HG03460 (cell line): ENCODE measurements at regions not wholly inside any gene's neighbourhood (a gene's known extent, or its start where the extent isn't known, plus 50 kb on each side); places are given as distances from the start of the nearest gene placed in this dataset.
"Not testable (repeated sequence)": the region's sequence is repeated elsewhere in the genome, so short reads cannot be mapped to it uniquely, and the experiment has no call there.

Experiments
- ATAC-seq: cut with Tn5 transposase; IDR thresholded peaks from one replicate; pipeline ENCODE4 v1.9.1; 2021; ENCODE audit not compliant: unreplicated experiment

DNA sequence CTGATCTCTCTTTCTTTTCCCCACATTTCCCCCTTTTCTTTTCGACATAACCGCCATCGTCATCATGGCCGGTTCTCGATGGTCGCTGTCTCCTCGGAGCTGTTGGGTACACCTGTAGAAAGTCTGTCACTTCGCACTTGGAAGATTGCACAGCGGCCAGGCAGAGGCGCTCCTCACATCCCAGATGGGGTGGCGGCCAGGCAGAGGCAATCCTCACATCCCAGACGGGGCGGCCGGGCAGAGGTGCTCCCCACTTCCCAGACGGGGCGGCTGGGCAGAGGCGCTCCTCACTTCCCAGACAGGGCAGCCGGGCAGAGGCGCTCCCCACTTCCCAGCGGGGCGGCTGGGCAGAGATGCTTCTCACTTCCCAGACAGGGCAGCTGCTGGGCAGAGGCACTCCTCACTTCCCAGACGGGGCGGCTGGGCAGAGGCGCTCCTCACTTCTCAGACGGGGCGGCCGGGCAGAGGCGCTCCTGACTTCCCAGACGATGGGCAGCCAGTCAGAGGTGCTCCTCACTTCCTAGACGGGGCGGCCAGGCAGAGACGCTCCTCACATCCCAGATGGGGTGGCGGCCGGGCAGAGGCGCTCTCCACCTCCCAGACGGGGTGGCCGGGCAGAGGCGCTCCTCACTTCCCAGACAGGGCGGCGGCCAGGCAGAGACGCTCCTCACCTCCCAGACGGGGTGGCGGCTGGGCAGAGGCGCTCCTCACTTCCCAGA, 110.7 kb downstream of the C5orf15 start:
- not testable (repeated sequence) for ATAC-seq

DNA sequence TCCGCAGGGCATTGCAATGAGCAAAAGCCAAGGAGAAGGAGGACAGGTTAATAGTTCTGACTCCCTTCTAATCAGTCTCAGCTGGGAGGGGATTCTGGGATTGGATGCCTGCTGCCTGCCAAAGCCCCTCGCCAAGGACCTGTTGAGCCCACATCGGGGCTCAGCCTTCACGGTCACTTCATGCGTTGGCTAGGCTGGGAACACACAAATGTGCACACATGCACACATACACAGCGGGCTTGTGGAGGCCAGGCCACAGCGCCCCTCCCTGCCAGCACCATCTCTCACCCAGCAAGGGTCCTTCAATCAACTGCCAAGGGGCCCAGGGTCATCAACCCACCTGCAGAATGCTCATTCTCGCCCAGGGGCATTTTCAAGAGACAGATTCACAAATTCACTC, 113.9 kb downstream of the C5orf15 start:
- no peak for ATAC-seq

DNA sequence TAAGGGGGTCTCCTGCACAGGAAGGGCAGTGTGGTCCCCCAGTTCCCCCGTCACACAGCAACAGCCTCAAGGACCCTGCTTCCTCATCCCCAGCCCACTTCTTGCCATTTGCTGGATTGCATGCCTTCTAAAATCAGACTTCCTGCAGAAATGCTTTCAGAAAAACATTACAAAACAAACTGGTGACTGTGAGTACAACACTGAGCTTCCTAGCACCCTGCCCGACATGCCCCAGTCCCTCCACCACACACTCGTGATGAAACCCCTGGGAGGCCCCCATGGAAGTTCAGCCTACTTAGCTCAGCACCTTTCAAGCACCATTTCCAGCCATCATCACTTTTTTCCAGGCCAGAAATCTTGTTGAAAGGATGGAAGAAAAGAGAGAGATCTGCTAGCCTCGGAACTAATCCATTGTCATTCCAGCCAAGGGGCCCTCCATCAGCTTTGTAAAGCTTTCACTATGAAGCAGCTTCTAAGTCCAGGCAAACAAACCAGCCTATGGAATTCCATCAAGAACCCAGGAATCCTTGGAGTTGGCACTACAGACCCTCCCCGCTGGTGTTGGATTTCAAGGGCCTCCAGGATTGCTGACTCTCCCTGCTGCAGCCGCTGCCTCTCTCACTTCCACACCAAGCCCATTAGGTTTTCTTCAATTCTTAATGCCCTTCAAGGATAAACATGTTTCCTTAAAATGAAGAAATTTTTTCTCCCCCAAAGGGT, 114.6 kb downstream of the C5orf15 start:
- ATAC-seq, result no peak

DNA sequence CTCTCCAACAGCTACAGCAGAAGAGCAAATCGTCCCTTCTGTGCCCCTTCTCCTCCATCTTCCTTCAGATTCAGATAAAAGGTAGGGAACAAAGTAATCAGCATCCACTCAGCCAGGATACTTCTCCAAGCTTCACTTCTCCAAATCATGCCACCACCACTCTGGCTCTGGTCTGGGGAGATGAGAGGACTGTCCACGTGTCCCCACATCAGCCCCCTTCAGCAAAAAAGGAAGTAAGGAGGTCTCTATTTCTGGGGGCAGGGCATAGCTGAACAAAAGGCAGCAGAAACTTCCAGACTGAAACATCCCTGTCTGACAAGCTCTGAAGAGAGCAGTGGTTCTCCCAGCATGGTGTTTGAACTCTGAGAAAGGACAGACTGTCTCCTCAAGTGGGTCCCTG, 116.9 kb downstream of the C5orf15 start:
- no peak for ATAC-seq

DNA sequence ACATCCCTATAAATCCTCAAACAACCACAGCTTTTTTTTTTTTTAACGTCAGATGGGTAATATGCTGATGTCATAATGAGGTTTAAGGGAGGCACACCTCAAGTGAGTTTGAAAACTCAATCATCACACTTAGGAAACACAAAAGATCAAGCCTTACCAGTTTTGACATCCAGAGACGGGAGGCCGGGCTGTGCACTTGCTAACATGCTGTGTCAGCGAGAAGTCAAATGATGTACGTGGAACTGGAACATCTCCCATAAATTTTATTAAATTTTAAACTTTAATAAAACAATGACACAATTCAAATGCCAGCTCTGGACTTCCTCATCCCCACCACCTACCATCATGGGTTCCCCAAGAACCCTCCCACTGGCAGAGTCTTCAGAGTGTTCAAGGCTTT, 117.6 kb downstream of the C5orf15 start:
- ATAC-seq, result no peak

DNA sequence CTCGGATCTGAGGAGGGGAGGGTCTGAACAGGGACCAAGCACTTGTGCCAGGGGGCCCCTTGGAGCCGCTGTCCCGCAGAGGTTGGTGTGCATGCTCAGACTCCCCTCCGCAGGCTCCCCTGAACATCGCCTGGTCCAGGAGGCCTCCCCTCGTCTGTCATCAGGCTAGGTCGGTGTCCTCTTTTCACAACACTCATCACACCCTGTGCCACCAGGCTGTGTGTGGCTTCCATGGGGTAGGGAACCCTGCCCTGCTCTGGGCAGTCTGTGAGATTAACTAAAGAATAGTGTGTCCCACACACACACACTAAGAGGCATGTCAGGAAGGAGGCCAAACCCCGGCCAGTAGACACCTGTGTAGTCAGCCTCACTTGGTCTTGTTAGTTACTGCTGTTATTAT, 119.3 kb downstream of the C5orf15 start:
- ATAC-seq, result no peak

DNA sequence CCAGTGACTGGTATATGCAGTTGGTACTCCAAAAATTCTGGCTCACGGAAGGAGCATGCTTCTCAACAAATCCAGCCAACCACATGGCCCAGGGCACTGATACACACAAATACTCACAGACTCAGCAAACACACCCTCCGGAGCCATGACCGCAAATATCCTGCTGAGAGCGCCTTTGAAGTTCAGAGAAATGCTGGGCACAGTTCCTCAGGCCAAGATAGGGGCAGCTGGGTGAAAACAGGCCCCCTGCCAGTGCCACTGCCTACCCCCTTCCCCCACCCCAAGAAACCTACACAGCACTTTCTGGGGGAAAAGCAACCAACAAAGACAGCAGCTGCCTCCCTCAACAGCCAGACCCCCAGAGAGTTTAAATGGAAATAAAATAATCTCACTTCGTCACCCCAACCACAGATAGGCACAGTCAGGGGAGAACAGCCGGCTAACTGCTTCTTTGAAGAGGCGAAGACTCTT, 120.0 kb downstream of the C5orf15 start:
- no peak for ATAC-seq

DNA sequence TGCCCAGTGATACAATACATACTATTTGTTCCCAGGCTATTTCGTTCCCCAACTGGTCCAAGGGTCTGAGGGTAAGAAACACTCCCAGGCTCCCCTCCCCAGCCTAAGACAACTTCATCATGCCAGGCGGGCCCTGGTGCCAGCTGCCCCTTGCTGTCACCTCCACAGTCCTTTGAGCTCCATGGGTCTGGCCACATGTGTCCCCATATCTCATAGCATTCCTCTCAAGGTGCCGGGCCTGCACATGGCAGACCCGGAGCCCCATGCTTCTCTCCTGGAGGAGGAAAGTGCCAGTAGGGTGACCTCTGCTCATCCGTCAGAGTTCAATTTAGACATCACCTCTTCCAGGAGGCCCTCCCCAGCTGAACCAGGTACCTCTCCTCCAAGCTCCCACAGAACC, 120.5 kb downstream of the C5orf15 start:
- ATAC-seq, result no peak

DNA sequence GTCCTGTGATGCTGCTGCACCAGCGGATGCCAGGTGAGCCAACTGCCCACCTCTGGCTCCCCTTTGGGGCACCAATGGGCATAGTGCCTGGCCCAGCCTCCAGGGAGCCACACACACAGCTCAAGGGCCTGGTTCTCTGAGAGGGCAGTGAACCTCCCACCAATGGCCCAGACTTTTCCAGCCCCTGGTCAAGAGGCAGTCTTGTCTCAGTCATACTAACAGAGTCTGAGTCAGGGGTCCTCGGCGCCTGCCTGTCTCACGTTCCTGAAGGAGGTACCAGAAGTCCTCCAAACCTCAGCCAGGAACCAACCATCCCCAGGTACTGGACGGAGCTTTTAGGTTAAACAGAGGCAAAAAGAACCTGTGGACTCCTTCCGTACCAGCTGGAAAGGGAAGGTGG, 121.1 kb downstream of the C5orf15 start:
- ATAC-seq, result no peak

DNA sequence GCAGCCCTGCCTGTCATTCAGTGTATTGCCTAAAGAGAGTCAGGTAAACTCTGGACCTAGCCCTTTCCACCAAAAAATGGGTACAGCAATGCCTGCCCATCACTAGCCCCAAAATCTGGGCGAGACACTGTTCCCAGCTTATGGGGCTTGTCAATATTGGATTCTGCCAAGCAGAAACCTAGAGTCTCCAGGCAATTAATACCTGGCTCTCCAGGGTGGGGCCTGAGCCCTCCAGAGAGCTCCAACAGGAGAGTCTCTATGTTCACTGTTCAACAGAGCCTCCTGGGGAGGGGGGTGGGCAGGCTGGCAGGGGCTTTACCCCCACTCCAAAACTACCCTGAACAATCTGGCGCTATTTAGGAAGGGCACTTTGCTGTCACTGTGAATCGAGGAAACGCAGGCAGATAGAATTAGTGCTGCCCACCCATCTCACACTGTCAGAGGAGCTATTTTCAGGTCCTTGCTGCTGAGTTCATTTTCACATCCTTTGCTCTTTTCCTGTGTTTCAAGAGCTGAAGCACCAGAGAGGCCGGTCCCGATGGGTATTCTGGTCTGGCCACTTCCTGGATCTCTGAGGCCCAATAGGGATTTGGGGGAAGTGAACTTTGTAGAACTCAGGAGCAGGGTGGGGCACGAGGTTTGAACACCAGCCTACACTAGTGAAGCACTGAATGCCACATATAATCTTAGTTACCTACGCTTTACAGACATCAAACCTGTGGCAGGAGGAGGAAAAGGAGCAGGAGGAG, 121.8 kb downstream of the C5orf15 start:
- no peak for ATAC-seq

DNA sequence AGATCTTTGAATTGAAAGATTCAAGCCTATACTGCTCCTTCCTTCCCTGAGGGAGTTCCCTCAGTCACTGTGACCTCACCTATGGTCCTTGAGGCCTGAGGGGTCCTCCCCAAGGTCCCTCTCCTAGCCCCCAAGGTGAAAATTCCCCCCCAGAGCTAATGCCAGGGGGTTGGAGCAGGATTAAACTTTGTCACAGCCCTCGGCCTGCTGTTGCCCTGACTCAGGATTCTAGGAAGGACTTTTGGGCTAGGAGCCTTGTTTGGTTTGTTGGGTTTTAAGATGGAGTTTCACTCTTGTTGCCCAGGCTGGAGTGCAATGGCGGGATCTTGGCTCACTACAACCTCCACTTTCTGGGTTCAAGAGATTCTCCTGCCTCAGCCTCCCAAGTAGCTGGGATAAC, 123.2 kb downstream of the C5orf15 start:
- ATAC-seq, result no peak

DNA sequence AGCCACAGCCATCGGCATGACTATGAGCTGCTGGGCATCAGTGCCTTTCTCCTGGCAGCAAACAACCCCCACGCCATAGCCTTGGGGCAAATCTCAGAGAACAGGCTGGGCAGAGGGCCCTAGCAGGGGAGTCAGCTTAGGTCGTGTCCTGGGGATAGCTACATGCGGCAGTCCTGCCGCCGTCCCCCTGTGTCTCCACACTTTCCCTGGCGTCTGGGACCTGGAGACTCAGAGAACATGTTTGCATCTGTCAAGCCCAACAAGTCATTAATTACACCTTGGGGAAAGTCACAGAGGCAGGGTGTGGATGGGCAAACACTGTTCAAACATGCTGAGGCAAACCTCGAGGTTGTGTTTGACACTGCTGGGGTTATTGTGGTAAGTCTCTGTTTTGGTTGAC, 123.6 kb downstream of the C5orf15 start:
- no peak for ATAC-seq

DNA sequence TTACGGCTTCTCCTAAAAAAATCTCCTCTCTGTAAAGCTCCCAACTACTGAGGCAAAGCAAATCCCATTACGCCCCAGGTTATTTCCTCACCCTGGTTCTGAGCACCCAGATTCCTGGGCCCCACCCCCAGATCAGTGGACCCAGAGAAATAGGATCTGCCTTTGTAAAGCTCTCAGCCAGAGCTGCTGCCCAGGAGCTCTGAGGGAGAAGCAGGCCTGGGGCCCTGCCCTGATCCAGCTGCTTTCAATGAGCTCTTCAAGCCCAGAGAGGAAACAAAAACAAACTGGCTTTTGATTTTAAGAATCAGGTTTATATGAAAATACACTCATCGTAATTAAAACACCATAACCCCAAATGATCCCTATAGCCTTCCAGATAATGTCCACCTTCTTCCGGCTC, 124.5 kb downstream of the C5orf15 start:
- ATAC-seq, result no peak

DNA sequence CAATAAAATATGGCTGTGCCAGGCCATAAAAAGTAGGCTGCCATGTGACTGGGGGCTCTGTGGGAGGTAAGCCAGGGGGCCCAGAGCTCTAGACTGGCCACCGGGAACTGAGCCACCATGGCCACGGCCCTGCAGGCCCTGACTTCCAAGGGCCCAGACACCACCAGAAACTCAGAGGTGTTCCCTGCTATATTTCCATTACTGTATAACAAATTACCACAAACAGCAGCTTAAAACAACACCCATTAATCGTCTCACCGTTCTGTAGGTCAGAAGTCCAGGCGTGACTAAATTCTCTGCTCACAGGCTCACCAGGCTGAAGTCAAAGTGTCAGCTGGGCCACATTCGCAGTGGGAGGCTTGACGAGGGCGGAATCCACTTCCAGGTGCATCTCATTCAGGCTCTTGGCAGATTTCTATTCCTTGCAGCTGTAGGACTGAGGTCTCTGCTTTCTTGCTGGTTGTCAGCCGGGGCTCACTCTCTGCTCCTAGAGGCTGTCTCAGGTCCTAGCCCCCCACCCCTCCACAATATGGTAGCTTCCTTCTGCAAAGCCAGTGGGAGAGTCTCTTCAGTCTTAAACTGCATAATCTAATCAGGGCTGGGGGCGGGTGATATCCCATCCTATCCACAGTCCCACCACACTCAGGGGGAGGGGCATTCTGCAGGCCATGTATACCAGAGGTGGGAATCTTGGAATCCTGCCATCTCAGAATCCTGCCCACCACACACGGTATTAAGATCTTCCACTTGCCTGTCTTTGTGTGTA, 125.4 kb downstream of the C5orf15 start:
- ATAC-seq, result no peak

DNA sequence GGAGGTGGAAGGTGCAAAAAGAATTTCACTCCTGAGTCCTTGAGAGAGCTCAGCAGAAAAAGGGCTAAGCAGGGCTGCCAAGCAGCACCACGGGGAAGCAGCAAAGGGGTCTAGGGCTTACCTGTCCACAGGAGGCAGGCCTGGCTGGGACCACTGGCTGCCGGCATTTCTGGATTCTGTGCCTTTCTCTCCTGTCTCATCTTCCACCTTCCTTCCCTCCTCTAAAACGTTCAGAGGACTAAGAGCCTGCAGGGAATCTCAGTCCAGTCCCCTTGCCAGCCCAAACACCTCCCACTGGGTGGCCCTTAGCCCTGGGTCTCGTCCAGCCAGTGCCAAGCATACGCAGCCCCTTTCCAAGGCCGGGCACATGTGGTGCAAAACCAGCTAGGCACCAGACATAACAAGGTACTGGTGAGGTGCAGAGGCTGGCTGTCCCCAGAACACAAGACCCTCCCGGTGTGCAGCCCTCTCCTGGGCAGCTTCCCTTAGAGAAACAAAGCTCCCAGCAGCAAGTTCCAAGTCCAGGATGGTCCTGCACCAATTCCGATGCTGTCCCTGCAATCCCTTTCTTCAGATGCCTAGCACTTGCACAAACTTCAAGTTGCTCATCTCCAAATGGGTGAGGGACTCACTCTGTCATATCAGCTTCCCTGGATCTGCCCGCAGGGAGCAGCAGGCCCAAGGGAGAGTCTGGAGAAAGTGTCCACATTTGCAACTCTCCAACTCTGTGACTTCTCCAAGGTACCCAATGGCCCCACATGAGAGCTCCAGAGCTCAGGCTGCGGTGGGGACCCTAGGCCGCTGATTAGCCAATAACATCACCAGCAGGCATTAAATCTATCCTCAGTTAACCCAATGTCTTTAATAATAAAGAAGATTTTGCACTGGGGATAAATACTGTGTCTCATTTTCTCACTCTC, 126.3 kb downstream of the C5orf15 start:
- no peak for ATAC-seq

DNA sequence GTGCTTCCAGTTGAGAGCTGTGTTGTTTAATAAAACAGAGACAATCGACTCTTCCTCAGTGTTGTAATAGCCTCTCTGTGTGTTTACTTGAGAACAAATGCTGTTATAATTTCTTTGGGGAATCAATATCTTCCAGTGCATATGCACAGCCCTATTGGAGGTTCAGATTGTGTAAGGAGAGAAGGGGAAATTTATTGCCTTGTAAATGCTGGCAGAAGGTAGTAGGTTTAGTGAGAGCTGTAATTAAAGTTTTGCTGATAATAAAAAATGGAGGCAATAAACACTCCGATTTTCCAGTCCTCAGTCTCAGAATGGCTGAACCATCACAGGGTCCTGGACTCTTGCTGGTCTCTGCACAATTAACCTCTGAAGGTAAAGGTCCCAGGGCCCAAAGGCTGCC, 128.3 kb downstream of the C5orf15 start:
- no peak for ATAC-seq

DNA sequence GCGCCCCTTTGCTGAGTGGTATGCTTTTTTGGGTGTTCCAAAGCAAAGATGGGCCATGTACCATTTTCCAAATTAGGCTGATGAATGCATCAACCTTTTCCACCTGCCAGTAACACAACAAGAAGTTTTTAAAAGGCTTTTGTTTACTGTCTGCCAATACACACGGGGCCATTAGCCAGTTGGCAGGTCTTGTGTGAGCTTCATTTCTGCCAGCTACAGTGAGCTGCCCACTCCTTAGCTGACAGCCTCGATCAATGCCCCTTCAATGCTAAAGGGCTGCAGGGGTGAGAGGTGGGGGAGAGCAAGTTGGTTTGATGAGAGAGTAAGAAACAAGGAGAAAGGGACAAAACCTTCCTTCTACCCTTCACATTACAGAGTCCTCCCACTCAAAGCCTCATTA, 128.7 kb downstream of the C5orf15 start:
- no peak for ATAC-seq

DNA sequence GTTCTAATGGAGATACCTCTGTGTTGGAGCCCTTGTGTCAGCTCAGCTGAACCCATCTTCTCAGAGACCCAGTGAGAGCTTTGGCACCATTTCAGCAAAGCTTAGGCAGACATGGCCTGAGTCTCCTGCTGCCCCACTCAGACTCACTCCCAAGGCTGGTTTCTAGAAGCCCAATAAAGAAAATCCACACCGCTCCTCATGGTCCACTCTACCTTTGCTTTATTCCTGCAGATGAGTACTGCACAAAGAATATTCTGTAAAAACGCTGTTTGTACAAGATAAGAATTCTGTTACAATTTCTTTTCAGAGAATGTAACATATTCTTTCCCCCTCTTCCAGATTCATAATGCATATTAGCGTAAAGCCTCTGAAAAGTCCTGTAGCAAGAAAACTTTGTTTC, 129.3 kb downstream of the C5orf15 start:
- ATAC-seq, result no peak

DNA sequence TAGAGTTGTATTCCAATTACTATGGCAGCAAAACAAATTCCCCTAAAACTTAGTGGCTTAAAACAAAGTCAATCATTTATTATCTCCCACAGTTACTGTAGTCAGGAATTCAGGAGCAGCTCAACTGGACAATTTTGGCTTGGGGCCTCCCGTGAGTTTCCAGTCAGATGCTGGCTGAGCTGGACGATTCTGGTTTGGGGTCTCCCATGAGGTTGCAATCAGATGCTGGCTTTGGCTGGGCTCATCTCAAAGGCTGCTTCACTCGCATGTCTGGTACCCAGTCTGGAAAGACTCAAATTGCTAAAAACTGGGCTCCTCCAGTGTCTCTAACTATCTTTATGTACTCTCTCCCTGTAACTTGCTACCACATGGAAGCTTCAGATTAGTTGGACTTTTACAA, 130.1 kb downstream of the C5orf15 start:
- ATAC-seq, result no peak
